Smooth muscle cell (in vitro differentiated cells): ENCODE measurements at regions not wholly inside any gene's neighbourhood (a gene's known extent, or its start where the extent isn't known, plus 50 kb on each side); places are given as distances from the start of the nearest gene placed in this dataset.
"Not testable (repeated sequence)": the region's sequence is repeated elsewhere in the genome, so short reads cannot be mapped to it uniquely, and the experiment has no call there.

Source experiments
- DNase-seq: peaks from one replicate; lab custom pipeline; 2025; ENCODE audit not compliant: unreplicated experiment; lab: John Stamatoyannopoulos, UW
- H2AFZ ChIP-seq: fragments of 200-600 bp; sonication (generic); 2 replicates; pipeline ENCODE4 v1.6.0; 2016; ENCODE audit warnings: antibody characterized with exemption, low read depth, mild to moderate bottlenecking
- H3F3A ChIP-seq: fragments of 200-600 bp; sonication (generic); 2 replicates; pipeline ENCODE4 v1.6.0; 2017; ENCODE audit warnings: antibody characterized with exemption, low read depth
- H3K27ac ChIP-seq: fragments of 200-600 bp; sonication (generic); 2 replicates; pipeline ENCODE4 v1.5.1; 2016; ENCODE audit warnings: low read depth, mild to moderate bottlenecking
- H3K27me3 ChIP-seq: fragments of 200-600 bp; sonication (generic); 2 replicates; pipeline ENCODE4 v1.6.1; 2016; ENCODE audit warnings: low read depth, mild to moderate bottlenecking
- H3K36me3 ChIP-seq: fragments of 200-600 bp; sonication (generic); 2 replicates; pipeline ENCODE4 v1.5.1; 2016; ENCODE audit warnings: low read depth
- H3K4me1 ChIP-seq: fragments of 200-600 bp; sonication (generic); 2 replicates; pipeline ENCODE4 v1.5.1; 2016; ENCODE audit warnings: low read depth
- H3K4me2 ChIP-seq: fragments of 200-600 bp; sonication (generic); 2 replicates; pipeline ENCODE4 v1.6.0; 2016; ENCODE audit warnings: mild to moderate bottlenecking
- H3K4me3 ChIP-seq: fragments of 200-600 bp; sonication (generic); 2 replicates; pipeline ENCODE4 v1.5.1; 2016; ENCODE audit warnings: mild to moderate bottlenecking
- H3K79me2 ChIP-seq: fragments of 200-600 bp; sonication (generic); 2 replicates; pipeline ENCODE4 v1.6.0; 2016; ENCODE audit warnings: low read depth, mild to moderate bottlenecking
- H3K9ac ChIP-seq: fragments of 200-600 bp; sonication (generic); 2 replicates; pipeline ENCODE4 v1.6.0; 2016; ENCODE audit warnings: low read depth
- H3K9me3 ChIP-seq: fragments of 200-600 bp; sonication (generic); replicated peaks from 2 replicates; pipeline ENCODE4 v1.5.1; 2016; ENCODE audit warnings: low read depth
- H4K20me1 ChIP-seq: fragments of 200-600 bp; sonication (generic); 2 replicates; pipeline ENCODE4 v1.6.0; 2016; ENCODE audit warnings: low read depth
- CTCF ChIP-seq: fragments of 200-600 bp; sonication (generic); IDR thresholded peaks from 2 replicates; pipeline ENCODE4 v1.5.1; 2017; ENCODE audit warnings: borderline replicate concordance, mild to moderate bottlenecking, antibody characterized with exemption; ENCODE audit not compliant: insufficient read depth, poor library complexity, severe bottlenecking
- WGBS: methylation state at CpG from one replicate; pipeline ENCODE4 v1.1.7; 2016; ENCODE audit warnings: low lambda C conversion rate; 5-methylcytosine and 5-hydroxymethylcytosine counted together

GRCh38 chr7:81143856-81144255 is 225.0 kb upstream of the SEMA3C start:
- 54% methylated on average over 2 of the region's 2 CpGs for WGBS

GRCh38 chr7:81141257-81142205 is 222.7 kb upstream of the SEMA3C start:
- not testable (repeated sequence) for H3K9ac ChIP-seq, H3K79me2 ChIP-seq, H2AFZ ChIP-seq, H3K27me3 ChIP-seq, H3K36me3 ChIP-seq, H4K20me1 ChIP-seq, H3F3A ChIP-seq, H3K4me1 ChIP-seq, H3K4me2 ChIP-seq, H3K27ac ChIP-seq, H3K9me3 ChIP-seq, DNase-seq, H3K4me3 ChIP-seq
- 97% methylated on average over 44 of the region's 45 CpGs for WGBS

More at GRCh38 chr7:81143856-81144255, 225.0 kb upstream of the SEMA3C start:
- Histone ChIP-seq H3K4me1 (no peaks in the 10 kb centered on the region), H3K9me3 (no peaks in the 10 kb centered on the region), H3K27me3 (no peaks in the 10 kb centered on the region), H3K4me3 (no peak overlapping the region), H2AFZ (no peak overlapping the region), H4K20me1 (no peaks in the 10 kb centered on the region), H3K27ac (no peak overlapping the region), H3K79me2 (no peaks in the 10 kb centered on the region), H3K4me2 (no peak overlapping the region), H3K9ac (no peak overlapping the region), H3K36me3 (no peaks in the 10 kb centered on the region), H3F3A (peaks cover 3% of the 10 kb centered on the region)
- no peak for TF ChIP-seq CTCF
- DNase-seq, result no peak

GRCh38 chr7:81140775-81141174 is 221.9 kb upstream of the SEMA3C start:
- Histone ChIP-seq H2AFZ (no peak overlapping the region), H3K9me3 (no peaks in the 10 kb centered on the region), H3F3A (peaks cover 3% of the 10 kb centered on the region), H3K27ac (no peak overlapping the region), H3K27me3 (no peaks in the 10 kb centered on the region), H4K20me1 (no peaks in the 10 kb centered on the region), H3K79me2 (no peaks in the 10 kb centered on the region), H3K4me1 (no peaks in the 10 kb centered on the region), H3K9ac (no peak overlapping the region), H3K4me2 (no peak overlapping the region), H3K36me3 (no peaks in the 10 kb centered on the region), H3K4me3 (no peak overlapping the region)
- DNase-seq, result no peak
- TF ChIP-seq CTCF, result no peak
- WGBS, result 96% methylated on average over 3 of the region's 3 CpGs

- no peak for DNase-seq
- peaks cover 3% of the 10 kb centered on the region for H3F3A ChIP-seq
- 94% methylated on average over 2 of the region's 2 CpGs for WGBS
- no peaks in the 10 kb centered on the region for H3K36me3 ChIP-seq
- no peak overlapping the region for H2AFZ ChIP-seq
- no peak overlapping the region for H3K4me3 ChIP-seq
- H3K9me3 ChIP-seq, result no peaks in the 10 kb centered on the region
- no peak for TF ChIP-seq CTCF
- H3K79me2 ChIP-seq, result no peaks in the 10 kb centered on the region
- H3K4me1 ChIP-seq, result no peaks in the 10 kb centered on the region
- H3K9ac ChIP-seq, result no peak overlapping the region
- H3K4me2 ChIP-seq, result no peak overlapping the region
- no peak overlapping the region for H3K27ac ChIP-seq
- no peaks in the 10 kb centered on the region for H3K27me3 ChIP-seq
- no peaks in the 10 kb centered on the region for H4K20me1 ChIP-seq
Measured at GRCh38 chr7:81140252-81140651, 221.4 kb upstream of the SEMA3C start.
